Keratinocyte (primary cell): ENCODE measurements at regions not wholly inside any gene's neighbourhood (a gene's known extent, or its start where the extent isn't known, plus 50 kb on each side); places are given as distances from the start of the nearest gene placed in this dataset.
A peak's percentile ranks its signal among the peaks of the same experiment; 100 is the strongest.
"Not testable (repeated sequence)": the region's sequence is repeated elsewhere in the genome, so short reads cannot be mapped to it uniquely, and the experiment has no call there.

Experiments used
- DNase-seq: peaks from one replicate; pipeline ENCODE4 v3.0.0-alpha.2; 2011; ENCODE audit warnings: low read depth, missing footprints, low spot score
- FAIRE-seq: peaks from 2 replicates; lab custom pipeline; 2011; peaks lifted over from hg19 to GRCh38; lab: Jason Lieb, UNC
- H2AFZ ChIP-seq: 2 replicates; pipeline ENCODE4 v1.6.0; 2012; ENCODE audit warnings: low read length, control low read depth, inconsistent platforms; ENCODE audit not compliant: control insufficient read depth
- H3K27ac ChIP-seq: 2 replicates; pipeline ENCODE4 v1.5.1; 2011; ENCODE audit warnings: low read length; ENCODE audit not compliant: control insufficient read depth, insufficient read depth
- H3K27me3 ChIP-seq: 3 replicates; pipeline ENCODE4 v1.6.0; 2011; ENCODE audit warnings: low read length; ENCODE audit not compliant: control insufficient read depth, insufficient read depth; ENCODE audit errors: extremely low read depth
- H3K36me3 ChIP-seq, 2 experiments: 2 replicates in 1 of 2; 3 replicates in 1 of 2; pipeline ENCODE4 v1.5.1; 2011; ENCODE audit warnings: low read length in 2 of 2, mild to moderate bottlenecking in 1 of 2; ENCODE audit not compliant: control insufficient read depth in 2 of 2, insufficient read depth in 2 of 2; ENCODE audit errors: extremely low read depth in 1 of 2
- H3K4me1 ChIP-seq: 3 replicates; pipeline ENCODE4 v1.5.1; 2011; ENCODE audit warnings: low read length; ENCODE audit not compliant: control insufficient read depth, insufficient read depth; ENCODE audit errors: extremely low read depth
- H3K4me2 ChIP-seq: 3 replicates; pipeline ENCODE4 v1.6.0; 2011; ENCODE audit warnings: low read depth, low read length; ENCODE audit not compliant: control insufficient read depth, insufficient read depth; ENCODE audit errors: extremely low read depth
- H3K4me3 ChIP-seq, 3 experiments: fragments of 200-600 bp in 1 of 3; sonication (generic) in 1 of 3; 2 replicates in 2 of 3; 3 replicates in 1 of 3; pipeline ENCODE4 v1.5.1; 2011 to 2016; ENCODE audit warnings: low read length in 3 of 3, mild to moderate bottlenecking in 3 of 3, control low read depth in 2 of 3, inconsistent platforms in 1 of 3, low read depth in 1 of 3, mixed read lengths in 1 of 3, mixed run types in 1 of 3, moderate library complexity in 1 of 3; ENCODE audit not compliant: control insufficient read depth in 2 of 3, insufficient read depth in 2 of 3; ENCODE audit errors: extremely low read depth in 1 of 3
- H3K79me2 ChIP-seq: 2 replicates; pipeline ENCODE4 v1.6.0; 2012; ENCODE audit warnings: low read length; ENCODE audit not compliant: control insufficient read depth, insufficient read depth
- H3K9ac ChIP-seq: 3 replicates; pipeline ENCODE4 v1.6.0; 2011; ENCODE audit warnings: low read length; ENCODE audit not compliant: control insufficient read depth, insufficient read depth; ENCODE audit errors: extremely low read depth
- H3K9me1 ChIP-seq: 3 replicates; pipeline ENCODE4 v1.6.0; 2011; ENCODE audit warnings: low read length; ENCODE audit not compliant: control insufficient read depth, insufficient read depth; ENCODE audit errors: extremely low read depth
- H3K9me3 ChIP-seq: 2 replicates; pipeline ENCODE4 v1.5.1; 2012; ENCODE audit warnings: low read depth, low read length; ENCODE audit not compliant: control insufficient read depth
- H4K20me1 ChIP-seq: 3 replicates; pipeline ENCODE4 v1.6.0; 2011; ENCODE audit warnings: low read length; ENCODE audit not compliant: control insufficient read depth, insufficient read depth; ENCODE audit errors: extremely low read depth
- EZH2 ChIP-seq: IDR thresholded peaks from one replicate; pipeline ENCODE4 v1.6.1; 2012; ENCODE audit warnings: inconsistent platforms, mild to moderate bottlenecking, low read length, moderate library complexity
- dilution Hi-C: fragments of 300-500 bp; cut with MboI; formaldehyde crosslinking; loops from one replicate; pipeline ENCODE4 v1.7.0; 2020; ENCODE audit warnings: low sequenced_read_pairs; ENCODE audit not compliant: extremely low pct_ligation_motif_present
- TF ChIP-seq, protein P1 (sequence below), 3 experiments: IDR thresholded peaks in 1 of 3; conservative IDR thresholded peaks in 1 of 3; optimal IDR thresholded peaks in 1 of 3; 2 replicates in 2 of 3; 3 replicates in 1 of 3; pipeline versions ENCODE3 to v1.5.1; 2011; ENCODE audit warnings: low read length in 3 of 3, mild to moderate bottlenecking in 3 of 3, moderate library complexity in 2 of 3, control low read depth in 1 of 3, inconsistent platforms in 1 of 3; ENCODE audit not compliant: insufficient read depth in 2 of 3; ENCODE audit errors: extremely low read depth in 1 of 3

DNA sequence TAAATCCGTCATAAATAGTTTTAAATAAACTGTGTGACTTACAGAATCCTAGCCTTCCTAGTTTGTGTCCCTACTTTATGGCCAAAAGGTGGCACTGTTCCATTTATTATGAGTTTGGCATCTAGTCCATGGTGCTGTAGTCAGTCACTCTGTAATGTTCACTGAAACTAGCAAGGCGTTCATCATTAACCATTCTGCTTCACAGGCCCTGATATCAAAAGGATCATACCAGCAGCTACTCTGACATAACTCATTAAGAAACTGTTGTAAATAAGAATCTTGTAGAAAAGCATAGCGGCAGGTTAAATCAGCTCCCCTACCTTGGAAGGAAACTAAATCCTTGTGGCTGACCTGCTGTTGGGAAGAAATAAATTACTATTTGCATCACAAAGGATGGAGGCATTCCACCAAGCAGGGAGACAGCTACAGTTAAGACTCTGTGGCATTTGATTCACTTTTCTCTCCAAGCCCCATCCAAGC, 919.6 kb upstream of the DIAPH2 start:
- no peak for DNase-seq
- Histone ChIP-seq H3K4me3 (no peak overlapping the region), H3K36me3 (no peaks in the 10 kb centered on the region), H4K20me1 (no peaks in the 10 kb centered on the region), H3K9me3 (no peaks in the 10 kb centered on the region), H3K4me1 (no peaks in the 10 kb centered on the region), H3K79me2 (no peaks in the 10 kb centered on the region), H3K27ac (no peak overlapping the region), H3K9me1 (no peaks in the 10 kb centered on the region), H3K4me2 (no peak overlapping the region), H3K9ac (no peak overlapping the region), H3K27me3 (no peaks in the 10 kb centered on the region), H2AFZ (no peak overlapping the region)
- TF ChIP-seq, protein P1, sequence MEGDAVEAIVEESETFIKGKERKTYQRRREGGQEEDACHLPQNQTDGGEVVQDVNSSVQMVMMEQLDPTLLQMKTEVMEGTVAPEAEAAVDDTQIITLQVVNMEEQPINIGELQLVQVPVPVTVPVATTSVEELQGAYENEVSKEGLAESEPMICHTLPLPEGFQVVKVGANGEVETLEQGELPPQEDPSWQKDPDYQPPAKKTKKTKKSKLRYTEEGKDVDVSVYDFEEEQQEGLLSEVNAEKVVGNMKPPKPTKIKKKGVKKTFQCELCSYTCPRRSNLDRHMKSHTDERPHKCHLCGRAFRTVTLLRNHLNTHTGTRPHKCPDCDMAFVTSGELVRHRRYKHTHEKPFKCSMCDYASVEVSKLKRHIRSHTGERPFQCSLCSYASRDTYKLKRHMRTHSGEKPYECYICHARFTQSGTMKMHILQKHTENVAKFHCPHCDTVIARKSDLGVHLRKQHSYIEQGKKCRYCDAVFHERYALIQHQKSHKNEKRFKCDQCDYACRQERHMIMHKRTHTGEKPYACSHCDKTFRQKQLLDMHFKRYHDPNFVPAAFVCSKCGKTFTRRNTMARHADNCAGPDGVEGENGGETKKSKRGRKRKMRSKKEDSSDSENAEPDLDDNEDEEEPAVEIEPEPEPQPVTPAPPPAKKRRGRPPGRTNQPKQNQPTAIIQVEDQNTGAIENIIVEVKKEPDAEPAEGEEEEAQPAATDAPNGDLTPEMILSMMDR (optimal IDR thresholded peaks at IDR 0.05 in 1 of 3, IDR thresholded peaks at IDR 0.05 in 1 of 3, conservative IDR thresholded peaks at IDR 0.05 in 1 of 3; ENCODE audit: extremely low read depth in 1 of 3, insufficient read depth in 2 of 3, low read length in 3 of 3): peak; percentile 41 to 54 (median 48)
- no peak for TF ChIP-seq EZH2
- peak; percentile 80 for FAIRE-seq
- dilution Hi-C loops: no loop called here

DNA sequence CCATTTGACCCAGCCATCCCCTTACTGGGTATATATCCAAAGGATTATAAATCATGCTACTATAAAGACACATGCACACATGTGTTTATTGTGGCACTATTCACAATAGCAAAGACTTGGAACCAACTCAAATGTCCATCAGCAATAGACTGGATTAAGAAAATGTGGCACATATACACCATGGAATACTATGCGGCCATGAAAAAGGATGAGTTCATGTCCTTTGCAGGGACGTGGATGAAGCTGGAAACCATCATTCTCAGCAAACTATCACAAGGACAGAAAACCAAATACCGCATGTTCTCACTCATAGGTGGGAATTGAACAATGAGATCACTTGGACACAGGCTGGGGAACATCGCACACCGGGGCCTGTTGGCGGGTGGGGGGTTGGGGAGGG, 913.4 kb upstream of the DIAPH2 start:
- H3K4me1 ChIP-seq, H3K79me2 ChIP-seq, DNase-seq, H2AFZ ChIP-seq, H3K9ac ChIP-seq, H3K27ac ChIP-seq, H4K20me1 ChIP-seq, H3K4me3 ChIP-seq, H3K27me3 ChIP-seq, dilution Hi-C loops, H3K4me2 ChIP-seq, FAIRE-seq, H3K9me1 ChIP-seq, H3K9me3 ChIP-seq, H3K36me3 ChIP-seq: not testable (repeated sequence)

DNA sequence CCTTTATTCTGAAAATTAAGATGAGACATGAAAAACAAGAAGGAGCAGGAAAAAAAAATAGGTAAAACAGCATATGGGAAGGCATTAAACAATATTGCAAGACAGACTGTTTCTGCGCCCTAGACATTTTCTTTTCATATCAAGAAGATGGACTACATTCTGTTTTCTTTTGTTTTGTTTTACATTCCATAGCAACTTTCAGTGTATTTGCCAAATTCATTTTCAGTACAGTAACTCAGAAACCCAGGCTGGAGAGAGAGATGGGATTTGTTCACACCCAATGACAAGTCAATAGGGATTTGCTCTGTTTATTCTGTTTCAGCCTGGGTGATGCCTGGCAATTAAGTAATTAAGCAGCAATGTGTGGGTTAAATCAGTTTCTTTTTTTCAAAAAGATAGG, 892.8 kb upstream of the DIAPH2 start:
- dilution Hi-C loops: no loop called here
- no peak overlapping the region for H3K9ac ChIP-seq
- no peak for FAIRE-seq

More for the DNA sequence above, 892.8 kb upstream of the DIAPH2 start:
- no peaks in the 10 kb centered on the region for H3K36me3 ChIP-seq
- H4K20me1 ChIP-seq: no peaks in the 10 kb centered on the region
- DNase-seq: no peak
- H3K4me2 ChIP-seq: no peak overlapping the region
- no peaks in the 10 kb centered on the region for H3K4me1 ChIP-seq
- no peaks in the 10 kb centered on the region for H3K27me3 ChIP-seq
- H2AFZ ChIP-seq: no peak overlapping the region
- H3K4me3 ChIP-seq: no peak overlapping the region
- no peak overlapping the region for H3K27ac ChIP-seq
- H3K9me3 ChIP-seq: no peaks in the 10 kb centered on the region
- no peaks in the 10 kb centered on the region for H3K9me1 ChIP-seq
- no peak for TF ChIP-seq EZH2
- TF ChIP-seq, protein P1 (optimal IDR thresholded peaks at IDR 0.05 in 1 of 3, IDR thresholded peaks at IDR 0.05 in 1 of 3, conservative IDR thresholded peaks at IDR 0.05 in 1 of 3; ENCODE audit: extremely low read depth in 1 of 3, insufficient read depth in 2 of 3, low read length in 3 of 3): no peak
- no peaks in the 10 kb centered on the region for H3K79me2 ChIP-seq
